ENCODE measurements at regions not wholly inside any gene's neighbourhood (a gene's known extent, or its start where the extent isn't known, plus 50 kb on each side); places are given as distances from the start of the nearest gene placed in this dataset.

DNA sequence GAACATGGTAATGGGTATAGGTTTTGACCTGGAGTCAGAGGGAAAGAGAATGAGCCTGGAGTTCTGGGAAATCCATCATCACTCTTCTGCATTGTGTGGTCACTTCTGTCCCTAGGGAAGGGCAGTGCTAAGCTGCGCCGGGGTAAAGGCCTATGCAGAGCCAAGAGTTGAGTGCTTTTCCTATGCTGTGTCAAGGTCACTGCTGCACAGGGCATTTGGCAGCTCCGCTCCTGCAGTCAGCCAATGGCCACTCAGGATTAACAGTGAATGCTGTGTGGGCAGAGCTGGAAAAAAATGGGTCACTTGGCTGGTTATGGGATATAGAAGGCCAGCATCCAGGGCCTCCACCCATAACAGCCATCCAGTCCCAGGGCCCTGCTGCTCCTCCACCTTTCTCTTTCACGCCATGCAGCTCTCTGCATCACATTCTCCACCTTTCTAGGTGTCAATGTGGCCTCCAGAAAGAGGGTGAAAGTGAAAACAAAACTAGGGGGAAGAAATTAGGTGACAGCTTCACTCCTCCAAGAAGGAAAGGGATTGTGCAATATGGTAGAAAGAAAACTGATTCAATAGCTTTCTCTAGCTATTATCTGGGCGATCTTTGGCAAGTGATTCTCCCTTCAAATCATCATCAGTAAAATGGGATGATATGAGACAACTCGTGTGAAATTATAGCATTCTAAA, 279.3 kb upstream of the ANKRD55 start:
- peaks cover 35 to 38% of the 10 kb centered on the region in 2 donors for H3K4me1 ChIP-seq (ENCODE audit: control insufficient read depth in 1 of 2, insufficient read depth in 2 of 2, low read length in 2 of 2)
- no peak for DNase-seq
- H3K4me3 Mint-ChIP-seq: no peak overlapping the region
- H2AFZ ChIP-seq (ENCODE audit: insufficient read depth, low read depth, low read length, poor library complexity, severe bottlenecking): no peak overlapping the region
- H3K9me3 ChIP-seq (replicated peaks in 1 of 2; ENCODE audit: control insufficient read depth in 1 of 2, insufficient read depth in 1 of 2, low read length in 2 of 2): no peaks in the 10 kb centered on the region
- WGBS (ENCODE audit: insufficient coverage): 100% methylated on average over 2 of the region's 6 CpGs
- H3K4me1 Mint-ChIP-seq: peaks cover 53% of the 10 kb centered on the region
- H3K9ac ChIP-seq (ENCODE audit: insufficient read depth, low read length, poor library complexity, severe bottlenecking): no peak overlapping the region
- TF ChIP-seq, protein P1, sequence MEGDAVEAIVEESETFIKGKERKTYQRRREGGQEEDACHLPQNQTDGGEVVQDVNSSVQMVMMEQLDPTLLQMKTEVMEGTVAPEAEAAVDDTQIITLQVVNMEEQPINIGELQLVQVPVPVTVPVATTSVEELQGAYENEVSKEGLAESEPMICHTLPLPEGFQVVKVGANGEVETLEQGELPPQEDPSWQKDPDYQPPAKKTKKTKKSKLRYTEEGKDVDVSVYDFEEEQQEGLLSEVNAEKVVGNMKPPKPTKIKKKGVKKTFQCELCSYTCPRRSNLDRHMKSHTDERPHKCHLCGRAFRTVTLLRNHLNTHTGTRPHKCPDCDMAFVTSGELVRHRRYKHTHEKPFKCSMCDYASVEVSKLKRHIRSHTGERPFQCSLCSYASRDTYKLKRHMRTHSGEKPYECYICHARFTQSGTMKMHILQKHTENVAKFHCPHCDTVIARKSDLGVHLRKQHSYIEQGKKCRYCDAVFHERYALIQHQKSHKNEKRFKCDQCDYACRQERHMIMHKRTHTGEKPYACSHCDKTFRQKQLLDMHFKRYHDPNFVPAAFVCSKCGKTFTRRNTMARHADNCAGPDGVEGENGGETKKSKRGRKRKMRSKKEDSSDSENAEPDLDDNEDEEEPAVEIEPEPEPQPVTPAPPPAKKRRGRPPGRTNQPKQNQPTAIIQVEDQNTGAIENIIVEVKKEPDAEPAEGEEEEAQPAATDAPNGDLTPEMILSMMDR (IDR thresholded peaks at IDR 0.05): no peak
- no peaks in the 10 kb centered on the region for H3K9me3 Mint-ChIP-seq
- H3K27ac Mint-ChIP-seq: peak overlapping the region in 5 of 7 donors; percentile 13 to 69 (median 49)
- intact Hi-C loops (cut with micrococcal nuclease): no loop called here
- no peaks in the 10 kb centered on the region for H3K36me3 ChIP-seq (replicated peaks in 1 of 2; ENCODE audit: control insufficient read depth in 1 of 2, insufficient read depth in 2 of 2, low read length in 2 of 2)
- no peaks in the 10 kb centered on the region for H3K36me3 Mint-ChIP-seq
- no peak overlapping the region for H3K27ac ChIP-seq (ENCODE audit: low read depth in 1 of 2, low read length in 2 of 2)
- no peaks in the 10 kb centered on the region for H3K79me2 ChIP-seq (ENCODE audit: insufficient read depth, low read length)
- no peaks in the 10 kb centered on the region for H3K27me3 ChIP-seq (ENCODE audit: control insufficient read depth in 2 of 2, insufficient read depth in 2 of 2, low read length in 2 of 2)
- H3K4me2 ChIP-seq (replicated peaks; ENCODE audit: extremely low read depth, low read length, poor library complexity, severe bottlenecking): no peak overlapping the region
- H3K27me3 Mint-ChIP-seq (ENCODE audit: low read depth in 3 of 3): no peaks in the 10 kb centered on the region
- H4K20me1 ChIP-seq (ENCODE audit: insufficient read depth, low read length): no peaks in the 10 kb centered on the region
- H3K4me3 ChIP-seq (replicated peaks in 1 of 3; ENCODE audit: low read depth in 2 of 3, low read length in 3 of 3): no peak overlapping the region

DNA sequence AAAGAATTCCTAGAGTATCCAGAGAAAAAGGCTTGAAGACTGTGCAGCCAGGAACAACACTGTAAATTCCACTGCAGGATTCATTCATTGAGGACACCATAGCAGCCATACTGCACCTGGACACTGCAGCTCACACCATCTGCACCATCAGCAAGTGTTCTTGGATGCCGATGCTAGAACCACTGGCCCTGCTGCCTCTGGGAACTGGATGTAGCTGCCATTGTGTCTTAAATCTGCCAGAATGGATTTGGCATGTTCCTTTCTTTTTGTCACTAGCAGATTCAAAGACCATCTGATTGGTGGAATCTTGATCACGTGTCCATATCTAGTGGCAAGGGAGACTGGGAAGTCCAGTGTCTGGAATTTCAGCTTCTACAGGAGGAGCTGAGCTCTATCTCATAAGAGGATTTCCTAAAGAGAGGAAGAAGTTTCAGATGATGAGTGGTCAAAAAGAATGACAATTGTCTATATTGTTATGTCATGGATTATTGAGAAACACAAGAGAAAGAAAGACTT, 278.3 kb upstream of the ANKRD55 start:
- Mint-ChIP-seq H3K27ac (peak overlapping the region in 1 of 7 donors; percentile 60), H3K4me3 (no peak overlapping the region), H3K4me1 (peaks cover 50% of the 10 kb centered on the region), H3K27me3 (ENCODE audit: low read depth in 3 of 3) (peaks cover 0 to 1% (median 0%) of the 10 kb centered on the region in 3 donors), H3K36me3 (no peaks in the 10 kb centered on the region), H3K9me3 (peaks cover 0 to 3% (median 0%) of the 10 kb centered on the region in 7 donors)
- no peak overlapping the region for H3K9ac ChIP-seq (ENCODE audit: insufficient read depth, low read length, poor library complexity, severe bottlenecking)
- no peak overlapping the region for H3K4me3 ChIP-seq (replicated peaks in 1 of 3; ENCODE audit: low read depth in 2 of 3, low read length in 3 of 3)
- H2AFZ ChIP-seq (ENCODE audit: insufficient read depth, low read depth, low read length, poor library complexity, severe bottlenecking): no peak overlapping the region
- WGBS (ENCODE audit: insufficient coverage): 83% methylated on average over 1 of the region's 2 CpGs
- no peaks in the 10 kb centered on the region for H3K27me3 ChIP-seq (ENCODE audit: control insufficient read depth in 2 of 2, insufficient read depth in 2 of 2, low read length in 2 of 2)
- H3K9me3 ChIP-seq (replicated peaks in 1 of 2; ENCODE audit: control insufficient read depth in 1 of 2, insufficient read depth in 1 of 2, low read length in 2 of 2): no peaks in the 10 kb centered on the region
- peaks cover 28 to 29% of the 10 kb centered on the region in 2 donors for H3K4me1 ChIP-seq (ENCODE audit: control insufficient read depth in 1 of 2, insufficient read depth in 2 of 2, low read length in 2 of 2)
- no peak for DNase-seq
- TF ChIP-seq, protein P1 (IDR thresholded peaks at IDR 0.05): no peak
- H4K20me1 ChIP-seq (ENCODE audit: insufficient read depth, low read length): no peaks in the 10 kb centered on the region
- H3K4me2 ChIP-seq (replicated peaks; ENCODE audit: extremely low read depth, low read length, poor library complexity, severe bottlenecking): no peak overlapping the region
- no peak overlapping the region for H3K27ac ChIP-seq (ENCODE audit: low read depth in 1 of 2, low read length in 2 of 2)
- intact Hi-C loops (cut with micrococcal nuclease): no loop called here
- no peaks in the 10 kb centered on the region for H3K79me2 ChIP-seq (ENCODE audit: insufficient read depth, low read length)
- no peaks in the 10 kb centered on the region for H3K36me3 ChIP-seq (replicated peaks in 1 of 2; ENCODE audit: control insufficient read depth in 1 of 2, insufficient read depth in 2 of 2, low read length in 2 of 2)
